ENCODE measurements at regions not wholly inside any gene's neighbourhood (a gene's known extent, or its start where the extent isn't known, plus 50 kb on each side); places are given as distances from the start of the nearest gene placed in this dataset.

- no peak for TF ChIP-seq REST (IDR thresholded peaks at IDR 0.05; ENCODE audit: insufficient read depth in 1 of 2, low read depth in 2 of 2, low read length in 2 of 2)
- no peak for TF ChIP-seq POLR2AphosphoS5 (IDR thresholded peaks at IDR 0.05; ENCODE audit: low read depth, low read length)
- no peak for TF ChIP-seq SIN3A (IDR thresholded peaks at IDR 0.05; ENCODE audit: borderline replicate concordance, insufficient read depth, low read length)
- no peak for TF ChIP-seq FOXP2 (optimal IDR thresholded peaks at IDR 0.05; ENCODE audit: borderline replicate concordance, extremely low read depth, extremely low read length, insufficient read depth)
- TF ChIP-seq TAF1 (IDR thresholded peaks at IDR 0.05; ENCODE audit: borderline replicate concordance, insufficient read depth, low read length), result no peak
These were observed 139.5 kb upstream of the RND3 start for GRCh38 chr2:150626934-150627411.

GRCh38 chr2:150625741-150626140 is 138.3 kb upstream of the RND3 start:
- no peak for TF ChIP-seq SIN3A (IDR thresholded peaks at IDR 0.05; ENCODE audit: borderline replicate concordance, insufficient read depth, low read length)
- no peak for TF ChIP-seq POLR2AphosphoS5 (IDR thresholded peaks at IDR 0.05; ENCODE audit: low read depth, low read length)
- no peak for TF ChIP-seq REST (IDR thresholded peaks at IDR 0.05; ENCODE audit: insufficient read depth in 1 of 2, low read depth in 2 of 2, low read length in 2 of 2)
- no peak for TF ChIP-seq FOXP2 (optimal IDR thresholded peaks at IDR 0.05; ENCODE audit: borderline replicate concordance, extremely low read depth, extremely low read length, insufficient read depth)
- no peak for TF ChIP-seq TAF1 (IDR thresholded peaks at IDR 0.05; ENCODE audit: borderline replicate concordance, insufficient read depth, low read length)

GRCh38 chr2:150625303-150625702 is 137.8 kb upstream of the RND3 start:
- TF ChIP-seq TAF1 (IDR thresholded peaks at IDR 0.05; ENCODE audit: borderline replicate concordance, insufficient read depth, low read length) (no peak), POLR2AphosphoS5 (IDR thresholded peaks at IDR 0.05; ENCODE audit: low read depth, low read length) (no peak), FOXP2 (optimal IDR thresholded peaks at IDR 0.05; ENCODE audit: borderline replicate concordance, extremely low read depth, extremely low read length, insufficient read depth) (no peak), SIN3A (IDR thresholded peaks at IDR 0.05; ENCODE audit: borderline replicate concordance, insufficient read depth, low read length) (no peak), REST (IDR thresholded peaks at IDR 0.05; ENCODE audit: insufficient read depth in 1 of 2, low read depth in 2 of 2, low read length in 2 of 2) (no peak)

DNA sequence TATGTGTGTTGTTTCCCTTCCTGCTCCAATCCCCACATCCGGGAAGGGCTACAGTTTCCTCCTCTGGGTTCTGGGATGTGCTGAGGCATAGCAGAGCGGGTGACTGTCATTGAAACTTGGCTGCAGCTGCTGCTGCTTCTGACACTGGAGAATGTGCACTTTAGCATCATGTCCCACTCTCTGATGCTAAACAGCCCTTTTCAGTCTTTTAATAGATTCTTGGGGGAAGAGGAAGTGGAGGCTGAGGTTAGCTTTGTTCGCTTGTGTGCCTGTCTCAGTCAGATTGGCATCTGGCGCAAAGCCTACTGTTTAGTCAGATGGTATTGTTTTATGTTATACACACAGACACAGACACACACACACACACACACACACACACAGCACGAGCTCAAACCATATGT is 136.5 kb upstream of the RND3 start:
- TF ChIP-seq TAF1 (IDR thresholded peaks at IDR 0.05; ENCODE audit: borderline replicate concordance, insufficient read depth, low read length) (no peak), FOXP2 (optimal IDR thresholded peaks at IDR 0.05; ENCODE audit: borderline replicate concordance, extremely low read depth, extremely low read length, insufficient read depth) (no peak), REST (IDR thresholded peaks at IDR 0.05; ENCODE audit: insufficient read depth in 1 of 2, low read depth in 2 of 2, low read length in 2 of 2) (no peak), POLR2AphosphoS5 (IDR thresholded peaks at IDR 0.05; ENCODE audit: low read depth, low read length) (no peak), SIN3A (IDR thresholded peaks at IDR 0.05; ENCODE audit: borderline replicate concordance, insufficient read depth, low read length) (no peak)

All from PFSK-1 (cell line).